ENCODE measurements at regions not wholly inside any gene's neighbourhood (a gene's known extent, or its start where the extent isn't known, plus 50 kb on each side); places are given as distances from the start of the nearest gene placed in this dataset.

- no peak overlapping the region for H2AFZ ChIP-seq (ENCODE audit: insufficient read depth, low read depth, low read length, poor library complexity, severe bottlenecking)
- H3K36me3 ChIP-seq (replicated peaks in 1 of 2; ENCODE audit: control insufficient read depth in 1 of 2, insufficient read depth in 2 of 2, low read length in 2 of 2), result no peaks in the 10 kb centered on the region
- DNase-seq, result no peak
- peaks cover 0 to 5% (median 0%) of the 10 kb centered on the region in 3 donors for H3K27me3 Mint-ChIP-seq (ENCODE audit: low read depth in 3 of 3)
- intact Hi-C loops (cut with micrococcal nuclease), result loop anchor here in 1 of 2 donors (10.0 kb wide), 1 partner anchor 68 kb away; no protein-coding TSS in a partner anchor
- no peak overlapping the region for H3K4me3 Mint-ChIP-seq
- peaks cover 9% of the 10 kb centered on the region for H3K4me1 Mint-ChIP-seq
- no peak overlapping the region for H3K27ac ChIP-seq (ENCODE audit: low read depth in 1 of 2, low read length in 2 of 2)
- TF ChIP-seq, protein P1, sequence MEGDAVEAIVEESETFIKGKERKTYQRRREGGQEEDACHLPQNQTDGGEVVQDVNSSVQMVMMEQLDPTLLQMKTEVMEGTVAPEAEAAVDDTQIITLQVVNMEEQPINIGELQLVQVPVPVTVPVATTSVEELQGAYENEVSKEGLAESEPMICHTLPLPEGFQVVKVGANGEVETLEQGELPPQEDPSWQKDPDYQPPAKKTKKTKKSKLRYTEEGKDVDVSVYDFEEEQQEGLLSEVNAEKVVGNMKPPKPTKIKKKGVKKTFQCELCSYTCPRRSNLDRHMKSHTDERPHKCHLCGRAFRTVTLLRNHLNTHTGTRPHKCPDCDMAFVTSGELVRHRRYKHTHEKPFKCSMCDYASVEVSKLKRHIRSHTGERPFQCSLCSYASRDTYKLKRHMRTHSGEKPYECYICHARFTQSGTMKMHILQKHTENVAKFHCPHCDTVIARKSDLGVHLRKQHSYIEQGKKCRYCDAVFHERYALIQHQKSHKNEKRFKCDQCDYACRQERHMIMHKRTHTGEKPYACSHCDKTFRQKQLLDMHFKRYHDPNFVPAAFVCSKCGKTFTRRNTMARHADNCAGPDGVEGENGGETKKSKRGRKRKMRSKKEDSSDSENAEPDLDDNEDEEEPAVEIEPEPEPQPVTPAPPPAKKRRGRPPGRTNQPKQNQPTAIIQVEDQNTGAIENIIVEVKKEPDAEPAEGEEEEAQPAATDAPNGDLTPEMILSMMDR (IDR thresholded peaks at IDR 0.05), result no peak
- H3K4me3 ChIP-seq (replicated peaks in 1 of 3; ENCODE audit: low read depth in 2 of 3, low read length in 3 of 3), result no peak overlapping the region
- H3K79me2 ChIP-seq (ENCODE audit: insufficient read depth, low read length), result no peaks in the 10 kb centered on the region
- no peaks in the 10 kb centered on the region for H4K20me1 ChIP-seq (ENCODE audit: insufficient read depth, low read length)
- peaks cover 0 to 10% of the 10 kb centered on the region in 2 donors for H3K4me1 ChIP-seq (ENCODE audit: control insufficient read depth in 1 of 2, insufficient read depth in 2 of 2, low read length in 2 of 2)
- peaks cover 0 to 3% (median 0%) of the 10 kb centered on the region in 7 donors for H3K9me3 Mint-ChIP-seq
- no peak overlapping the region for H3K4me2 ChIP-seq (replicated peaks; ENCODE audit: extremely low read depth, low read length, poor library complexity, severe bottlenecking)
- WGBS (ENCODE audit: insufficient coverage), result 89% methylated on average over 6 of the region's 6 CpGs
- no peaks in the 10 kb centered on the region for H3K36me3 Mint-ChIP-seq
- H3K27ac Mint-ChIP-seq, result no peak overlapping the region
- no peaks in the 10 kb centered on the region for H3K9me3 ChIP-seq (replicated peaks in 1 of 2; ENCODE audit: control insufficient read depth in 1 of 2, insufficient read depth in 1 of 2, low read length in 2 of 2)
- H3K9ac ChIP-seq (ENCODE audit: insufficient read depth, low read length, poor library complexity, severe bottlenecking), result no peak overlapping the region
- peaks cover 0 to 2% of the 10 kb centered on the region in 2 donors for H3K27me3 ChIP-seq (ENCODE audit: control insufficient read depth in 2 of 2, insufficient read depth in 2 of 2, low read length in 2 of 2)
Observed at GRCh38 chr5:158397278-158397677, 538.3 kb upstream of the CLINT1 start.

DNA sequence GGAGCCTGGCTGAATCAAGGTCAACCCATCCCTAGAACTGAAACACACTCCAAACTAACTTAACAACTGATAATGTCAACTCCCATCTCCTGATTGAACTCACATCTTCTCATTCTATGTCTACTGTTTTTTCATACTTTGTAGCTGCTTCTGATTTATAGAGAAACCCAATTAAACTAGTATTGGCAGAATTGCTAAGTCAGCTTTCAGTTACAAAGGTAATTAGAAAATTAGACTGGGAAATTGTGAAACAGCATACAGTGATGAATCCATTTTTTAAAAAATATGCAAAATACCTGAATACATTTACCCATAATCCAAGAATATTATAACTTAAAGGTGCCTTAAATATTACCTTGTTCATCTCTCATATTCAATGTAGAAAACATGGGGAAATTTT lies 535.2 kb upstream of the CLINT1 start:
- peaks cover 0 to 2% (median 0%) of the 10 kb centered on the region in 7 donors for H3K9me3 Mint-ChIP-seq

More for the DNA sequence above, 535.2 kb upstream of the CLINT1 start:
- no peaks in the 10 kb centered on the region for H3K36me3 Mint-ChIP-seq
- H3K27ac Mint-ChIP-seq, result no peak overlapping the region
- TF ChIP-seq, protein P1 (IDR thresholded peaks at IDR 0.05), result no peak
- no peaks in the 10 kb centered on the region for H3K36me3 ChIP-seq (replicated peaks in 1 of 2; ENCODE audit: control insufficient read depth in 1 of 2, insufficient read depth in 2 of 2, low read length in 2 of 2)
- H3K4me1 Mint-ChIP-seq, result peaks cover 12% of the 10 kb centered on the region
- H3K27me3 Mint-ChIP-seq (ENCODE audit: low read depth in 3 of 3), result peaks cover 0 to 3% (median 0%) of the 10 kb centered on the region in 3 donors
- H3K9me3 ChIP-seq (replicated peaks in 1 of 2; ENCODE audit: control insufficient read depth in 1 of 2, insufficient read depth in 1 of 2, low read length in 2 of 2), result no peaks in the 10 kb centered on the region
- H3K4me1 ChIP-seq (ENCODE audit: control insufficient read depth in 1 of 2, insufficient read depth in 2 of 2, low read length in 2 of 2), result peaks cover 11% of the 10 kb centered on the region in 2 donors
- no peak overlapping the region for H3K9ac ChIP-seq (ENCODE audit: insufficient read depth, low read length, poor library complexity, severe bottlenecking)
- no peak overlapping the region for H3K4me3 ChIP-seq (replicated peaks in 1 of 3; ENCODE audit: low read depth in 2 of 3, low read length in 3 of 3)
- no peaks in the 10 kb centered on the region for H4K20me1 ChIP-seq (ENCODE audit: insufficient read depth, low read length)
- H3K79me2 ChIP-seq (ENCODE audit: insufficient read depth, low read length), result no peaks in the 10 kb centered on the region
- H3K4me2 ChIP-seq (replicated peaks; ENCODE audit: extremely low read depth, low read length, poor library complexity, severe bottlenecking), result no peak overlapping the region
- H3K4me3 Mint-ChIP-seq, result no peak overlapping the region
- no peak overlapping the region for H2AFZ ChIP-seq (ENCODE audit: insufficient read depth, low read depth, low read length, poor library complexity, severe bottlenecking)
- no peak for DNase-seq
- intact Hi-C loops (cut with micrococcal nuclease), result loop anchor here in 1 of 2 donors (10.0 kb wide), 1 partner anchor 71 kb away; no protein-coding TSS in a partner anchor
- peaks cover 0 to 2% of the 10 kb centered on the region in 2 donors for H3K27me3 ChIP-seq (ENCODE audit: control insufficient read depth in 2 of 2, insufficient read depth in 2 of 2, low read length in 2 of 2)
- no peak overlapping the region for H3K27ac ChIP-seq (ENCODE audit: low read depth in 1 of 2, low read length in 2 of 2)
